CD4-positive, alpha-beta T cell (primary cell): ENCODE measurements at regions not wholly inside any gene's neighbourhood (a gene's known extent, or its start where the extent isn't known, plus 50 kb on each side); places are given as distances from the start of the nearest gene placed in this dataset.
A peak's percentile ranks its signal among the peaks of the same experiment; 100 is the strongest.

ENCODE experiments used
- ATAC-seq: fragments of 200-7000 bp; cut with Tn5 transposase; one replicate; pipeline ENCODE4 v1.10.0; 2022; ENCODE audit warnings: mild to moderate bottlenecking; ENCODE audit not compliant: poor library complexity
- CTCF ChIA-PET: fragments of 350-600 bp; sonication (Branson Sonifier 250); formaldehyde crosslinking; loops from one replicate; lab custom pipeline; 2021; ENCODE audit warnings: antibody characterized with exemption, inconsistent platforms; lab: Charles Lee
- POLR2A ChIA-PET: fragments of 350-600 bp; sonication (Branson Sonifier 250); formaldehyde crosslinking; loops from one replicate; lab custom pipeline; 2021; ENCODE audit warnings: antibody characterized with exemption, inconsistent platforms; lab: Charles Lee
- DNase-seq, 14 experiments: peaks; one replicate each; pipeline ENCODE4 v3.0.0-alpha.2; 2013 to 2020; ENCODE audit warnings: mixed read lengths in 2 of 14
- H3K27ac ChIP-seq, 2 donors: one replicate each; pipeline versions ENCODE4 v1.5.1 to v1.7.0; 2013; ENCODE audit warnings: low read length in 2 of 2, low read depth in 1 of 2, mild to moderate bottlenecking in 1 of 2
- H3K27me3 ChIP-seq, 2 experiments: 1 replicate in 1 of 2; 2 replicates in 1 of 2; pipeline versions ENCODE4 v1.6.1 to v1.7.0; 2013; ENCODE audit warnings: low read length in 2 of 2, control low read depth in 1 of 2, mild to moderate bottlenecking in 1 of 2, moderate library complexity in 1 of 2; ENCODE audit not compliant: insufficient read depth in 2 of 2, control insufficient read depth in 1 of 2
- H3K36me3 ChIP-seq: one replicate; pipeline ENCODE4 v1.6.1; 2013; ENCODE audit warnings: low read length, control low read depth; ENCODE audit not compliant: insufficient read depth
- H3K4me1 ChIP-seq: one replicate; pipeline ENCODE4 v1.6.1; 2013; ENCODE audit warnings: low read length, control low read depth; ENCODE audit not compliant: insufficient read depth
- H3K4me3 ChIP-seq: one replicate; pipeline ENCODE4 v1.5.1; 2013; ENCODE audit warnings: mild to moderate bottlenecking, low read length, moderate library complexity
- H3K9me3 ChIP-seq, 2 experiments: 1 replicate in 1 of 2; 2 replicates in 1 of 2; pipeline versions ENCODE4 v1.6.1 to v1.7.0; 2013; ENCODE audit warnings: low read length in 2 of 2, mild to moderate bottlenecking in 2 of 2, control low read depth in 1 of 2, moderate library complexity in 1 of 2; ENCODE audit not compliant: control insufficient read depth in 1 of 2, insufficient read depth in 1 of 2
- H3K27ac Mint-ChIP-seq: one replicate; pipeline ENCODE4 v1.8.0; 2020; ENCODE audit warnings: mixed read lengths
- H3K27me3 Mint-ChIP-seq: one replicate; pipeline ENCODE4 v1.8.0; 2021; ENCODE audit warnings: mixed read lengths
- H3K36me3 Mint-ChIP-seq: one replicate; pipeline ENCODE4 v1.8.0; 2021; ENCODE audit warnings: low read depth, mixed read lengths
- H3K4me1 Mint-ChIP-seq: one replicate; pipeline ENCODE4 v1.8.0; 2021; ENCODE audit warnings: low read depth, mixed read lengths
- H3K4me3 Mint-ChIP-seq: one replicate; pipeline ENCODE4 v1.8.0; 2020; ENCODE audit warnings: mild to moderate bottlenecking, mixed read lengths
- H3K9me3 Mint-ChIP-seq: one replicate; pipeline ENCODE4 v1.8.0; 2020; ENCODE audit warnings: mixed read lengths
- CTCF ChIP-seq: fragments of 200-600 bp; IDR thresholded peaks from one replicate; pipeline ENCODE4 v1.8.0; 2022; ENCODE audit warnings: antibody characterized with exemption, mild to moderate bottlenecking
- intact Hi-C, 2 experiments: fragments of 100-400 bp; cut with DNase I in 1 of 2; cut with micrococcal nuclease in 1 of 2; formaldehyde crosslinking; loops; one replicate each; pipeline versions ENCODE4 v1.15.1 to v1.9.0; 2023 to 2025; cut with DNase I, micrococcal nuclease

- H3K4me1 Mint-ChIP-seq: peaks cover 27% of the 10 kb centered on the region
- peaks cover 3% of the 10 kb centered on the region for H3K9me3 Mint-ChIP-seq
- H3K9me3 ChIP-seq: no peaks in the 10 kb centered on the region
- ATAC-seq (no peak), DNase-seq (no peak)
- H3K36me3 Mint-ChIP-seq: no peaks in the 10 kb centered on the region
- no peaks in the 10 kb centered on the region for H3K27me3 ChIP-seq
- H3K27ac Mint-ChIP-seq: no peak overlapping the region
- CTCF ChIA-PET: no interaction called here
- no peaks in the 10 kb centered on the region for H3K36me3 ChIP-seq
- H3K4me1 ChIP-seq: peaks cover 45% of the 10 kb centered on the region
- POLR2A ChIA-PET: no interaction called here
- H3K27ac ChIP-seq: no peak overlapping the region
- TF ChIP-seq CTCF: no peak
- no peak overlapping the region for H3K4me3 Mint-ChIP-seq
- H3K4me3 ChIP-seq: no peak overlapping the region
- no peaks in the 10 kb centered on the region for H3K27me3 Mint-ChIP-seq
- intact Hi-C loops: no loop called here
Measured at GRCh38 chr15:99454107-99454809, 111.5 kb upstream of the MEF2A start.

DNA sequence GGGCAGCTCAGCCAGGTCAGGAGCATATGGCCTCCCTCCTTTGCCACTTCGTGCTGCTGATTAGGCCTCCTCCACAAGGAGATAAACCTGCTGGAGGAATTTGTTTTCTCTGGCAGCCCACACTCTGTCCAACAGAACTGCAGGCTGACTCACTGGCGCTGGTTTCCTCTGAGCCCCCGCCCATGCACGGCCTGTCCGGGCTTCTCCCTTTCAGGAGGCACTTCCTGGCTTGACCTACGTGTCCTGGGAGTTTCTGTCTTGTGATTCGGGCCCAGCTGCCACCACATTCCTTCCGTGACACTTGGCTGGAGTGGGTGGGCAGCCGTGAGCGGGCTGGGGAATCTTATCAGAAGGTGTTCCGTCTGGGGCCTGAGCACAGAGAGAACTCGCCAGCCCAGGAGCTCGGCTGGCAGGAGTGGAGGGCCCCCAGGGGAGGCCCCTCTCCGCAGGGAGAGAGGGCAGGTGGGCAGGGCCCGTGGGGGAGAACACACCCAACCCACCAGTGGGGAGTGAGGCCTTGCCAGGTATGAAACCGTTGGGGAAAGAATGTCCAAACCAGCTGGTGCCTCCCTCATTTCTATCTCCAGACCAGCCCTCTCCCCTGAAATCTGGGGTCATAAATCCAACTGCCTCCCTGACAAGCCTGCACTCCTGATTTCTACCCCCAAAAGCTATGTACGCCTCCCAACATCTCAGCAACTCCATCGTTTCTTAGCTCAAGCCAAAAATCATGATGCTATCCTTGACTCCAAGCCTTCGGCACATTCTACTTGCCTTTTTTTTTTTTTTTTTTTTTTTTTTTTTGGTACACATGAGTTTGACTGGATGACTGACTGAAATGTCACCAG lies 110.6 kb upstream of the MEF2A start:
- ATAC-seq: no peak
- H3K27me3 ChIP-seq: no peaks in the 10 kb centered on the region
- peaks cover 39% of the 10 kb centered on the region for H3K4me1 ChIP-seq
- no peak overlapping the region for H3K27ac Mint-ChIP-seq
- peaks cover 5% of the 10 kb centered on the region for H3K9me3 Mint-ChIP-seq
- H3K27ac ChIP-seq: no peak overlapping the region
- no peaks in the 10 kb centered on the region for H3K36me3 ChIP-seq
- no peaks in the 10 kb centered on the region for H3K27me3 Mint-ChIP-seq
- H3K4me1 Mint-ChIP-seq: peaks cover 19% of the 10 kb centered on the region
- no peaks in the 10 kb centered on the region for H3K36me3 Mint-ChIP-seq
- no peak overlapping the region for H3K4me3 Mint-ChIP-seq
- no peak overlapping the region for H3K4me3 ChIP-seq
- no peaks in the 10 kb centered on the region for H3K9me3 ChIP-seq
- CTCF ChIA-PET: interaction anchor here (0.6 kb wide), 2 partner anchors 23 to 802 kb away, joined by 3 to 4 read pairs; no protein-coding TSS in a partner anchor
- POLR2A ChIA-PET: no interaction called here
- intact Hi-C loops: no loop called here
- TF ChIP-seq CTCF: no peak
- peak in 2 of 14 experiments; percentile 57 to 71 for DNase-seq

DNA sequence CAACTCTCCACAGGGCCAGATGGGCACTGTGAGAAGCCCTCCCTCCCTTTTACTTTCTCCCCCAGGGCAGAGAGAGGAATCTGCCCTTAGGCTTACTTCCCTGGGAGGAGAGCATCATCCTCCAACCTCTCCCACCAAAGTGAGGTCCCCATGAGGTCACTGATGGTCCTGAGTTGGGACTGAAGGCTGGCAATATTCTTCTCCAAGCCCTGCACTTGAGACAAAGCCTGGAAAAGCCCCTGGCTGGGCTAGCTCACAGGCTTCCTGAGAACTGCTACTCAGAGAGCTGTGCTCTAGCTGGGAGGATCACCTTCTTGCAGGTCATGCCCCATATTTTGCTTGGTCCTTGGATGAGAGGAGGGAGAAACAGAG lies 110.0 kb upstream of the MEF2A start:
- Histone ChIP-seq H3K36me3 (no peaks in the 10 kb centered on the region), H3K27ac (no peak overlapping the region), H3K4me1 (peaks cover 33% of the 10 kb centered on the region), H3K9me3 (peaks cover 0 to 2% of the 10 kb centered on the region in 2 experiments), H3K4me3 (no peak overlapping the region), H3K27me3 (no peaks in the 10 kb centered on the region)
- ChIA-PET CTCF (interaction anchor here (0.6 kb wide), 1 partner anchor 801 kb away, joined by 4 read pairs; no protein-coding TSS in a partner anchor), POLR2A (no interaction called here)
- no peak for DNase-seq
- Mint-ChIP-seq H3K27me3 (no peaks in the 10 kb centered on the region), H3K9me3 (peaks cover 5% of the 10 kb centered on the region), H3K4me1 (peaks cover 13% of the 10 kb centered on the region), H3K4me3 (no peak overlapping the region), H3K27ac (no peak overlapping the region), H3K36me3 (no peaks in the 10 kb centered on the region)
- TF ChIP-seq CTCF: no peak
- intact Hi-C loops: no loop called here
- no peak for ATAC-seq
